ENCODE measurements at regions not wholly inside any gene's neighbourhood (a gene's known extent, or its start where the extent isn't known, plus 50 kb on each side); places are given as distances from the start of the nearest gene placed in this dataset.
"Not testable (repeated sequence)": the region's sequence is repeated elsewhere in the genome, so short reads cannot be mapped to it uniquely, and the experiment has no call there.

DNA sequence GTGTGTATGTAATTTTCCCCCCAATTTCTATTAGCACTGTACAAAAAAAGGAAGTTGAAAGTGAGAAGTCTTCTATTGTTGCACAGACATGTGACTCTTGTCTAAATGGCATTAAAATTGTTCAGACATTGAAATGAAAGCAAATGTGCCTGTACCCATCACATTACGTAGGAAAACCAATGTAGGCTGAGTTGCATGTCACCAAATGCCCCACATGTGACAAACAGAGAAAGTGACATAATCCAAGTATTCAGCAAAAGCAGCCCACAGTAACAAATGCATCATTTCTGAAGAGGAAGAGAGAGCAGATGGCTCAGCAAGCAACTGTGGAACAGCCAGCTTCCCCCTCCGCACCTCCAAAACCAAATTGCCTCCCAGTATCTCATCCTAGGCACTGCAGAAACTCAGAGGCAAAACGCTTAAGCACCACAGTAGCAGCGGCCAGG lies 161.5 kb upstream of the NR4A3 start:
- DNase-seq (ENCODE audit: low spot score) = no peak
- TF ChIP-seq CTCF (IDR thresholded peaks at IDR 0.05) = no peak
- H3K4me3 ChIP-seq = no peak overlapping the region
- peak; percentile 50 for ATAC-seq (ENCODE audit: insufficient number of reproducible peaks, low FRiP score, low read depth)
- H3K36me3 ChIP-seq = no peaks in the 10 kb centered on the region
- H3K4me1 ChIP-seq (ENCODE audit: control insufficient read depth in 1 of 2, low read depth in 2 of 2) = no peaks in the 10 kb centered on the region
- H3K27me3 ChIP-seq (replicated peaks; ENCODE audit: insufficient read depth) = no peaks in the 10 kb centered on the region
- no peak overlapping the region for H3K27ac ChIP-seq
- H3K9me3 ChIP-seq = no peaks in the 10 kb centered on the region

- no peak overlapping the region for H3K4me3 ChIP-seq
- DNase-seq (ENCODE audit: low spot score) = no peak
- H3K27ac ChIP-seq = no peak overlapping the region
- no peaks in the 10 kb centered on the region for H3K36me3 ChIP-seq
- H3K4me1 ChIP-seq (ENCODE audit: control insufficient read depth in 1 of 2, low read depth in 2 of 2) = no peaks in the 10 kb centered on the region
- ATAC-seq (ENCODE audit: insufficient number of reproducible peaks, low FRiP score, low read depth) = no peak
- TF ChIP-seq CTCF (IDR thresholded peaks at IDR 0.05) = no peak
- H3K27me3 ChIP-seq (replicated peaks; ENCODE audit: insufficient read depth) = no peaks in the 10 kb centered on the region
- no peaks in the 10 kb centered on the region for H3K9me3 ChIP-seq
Measured at GRCh38 chr9:99663297-99663696, 158.4 kb upstream of the NR4A3 start.

GRCh38 chr9:99663856-99664255 lies 157.8 kb upstream of the NR4A3 start:
- DNase-seq (ENCODE audit: low spot score) = no peak

GRCh38 chr9:99666571-99666970 lies 155.1 kb upstream of the NR4A3 start:
- no peak for TF ChIP-seq CTCF (IDR thresholded peaks at IDR 0.05)
- Histone ChIP-seq H3K4me3 (no peak overlapping the region), H3K4me1 (ENCODE audit: control insufficient read depth in 1 of 2, low read depth in 2 of 2) (no peaks in the 10 kb centered on the region), H3K27ac (no peak overlapping the region), H3K9me3 (no peaks in the 10 kb centered on the region), H3K27me3 (replicated peaks; ENCODE audit: insufficient read depth) (no peaks in the 10 kb centered on the region), H3K36me3 (no peaks in the 10 kb centered on the region)
- DNase-seq (ENCODE audit: low spot score) = no peak
- ATAC-seq (ENCODE audit: insufficient number of reproducible peaks, low FRiP score, low read depth) = no peak

More at GRCh38 chr9:99663856-99664255, 157.8 kb upstream of the NR4A3 start:
- Histone ChIP-seq H3K4me1 (ENCODE audit: control insufficient read depth in 1 of 2, low read depth in 2 of 2) (no peaks in the 10 kb centered on the region), H3K27ac (no peak overlapping the region), H3K36me3 (no peaks in the 10 kb centered on the region), H3K27me3 (replicated peaks; ENCODE audit: insufficient read depth) (no peaks in the 10 kb centered on the region), H3K4me3 (no peak overlapping the region), H3K9me3 (no peaks in the 10 kb centered on the region)
- no peak for ATAC-seq (ENCODE audit: insufficient number of reproducible peaks, low FRiP score, low read depth)
- no peak for TF ChIP-seq CTCF (IDR thresholded peaks at IDR 0.05)

DNA sequence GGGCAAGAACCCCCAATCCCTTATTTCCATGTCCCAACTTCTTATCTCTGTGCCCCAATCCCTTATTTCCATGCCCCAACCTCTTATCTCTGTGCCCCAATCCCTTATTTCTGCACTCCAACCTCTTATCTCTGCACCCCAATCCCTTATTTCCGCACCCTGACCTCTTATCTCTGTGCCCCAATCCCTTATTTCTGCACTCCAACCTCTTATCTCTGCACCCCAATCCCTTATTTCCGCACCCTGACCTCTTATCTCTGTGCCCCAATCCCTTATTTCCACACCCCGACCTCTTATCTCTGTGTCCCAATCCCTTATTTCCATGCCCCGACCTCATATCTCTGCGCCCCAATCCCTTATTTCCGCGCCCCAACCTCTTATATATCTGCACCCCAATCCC lies 150.8 kb upstream of the NR4A3 start:
- not testable (repeated sequence) for H3K9me3 ChIP-seq; DNase-seq (ENCODE audit: low spot score); H3K27ac ChIP-seq; H3K4me3 ChIP-seq; H3K36me3 ChIP-seq; ATAC-seq (ENCODE audit: insufficient number of reproducible peaks, low FRiP score, low read depth); H3K4me1 ChIP-seq (ENCODE audit: control insufficient read depth in 1 of 2, low read depth in 2 of 2); H3K27me3 ChIP-seq (replicated peaks; ENCODE audit: insufficient read depth)

- Histone ChIP-seq H3K4me1 (ENCODE audit: control insufficient read depth in 1 of 2, low read depth in 2 of 2) (no peaks in the 10 kb centered on the region), H3K4me3 (no peak overlapping the region), H3K27ac (no peak overlapping the region), H3K27me3 (replicated peaks; ENCODE audit: insufficient read depth) (no peaks in the 10 kb centered on the region), H3K36me3 (no peaks in the 10 kb centered on the region), H3K9me3 (no peaks in the 10 kb centered on the region)
- DNase-seq (ENCODE audit: low spot score) (no peak), ATAC-seq (ENCODE audit: insufficient number of reproducible peaks, low FRiP score, low read depth) (no peak)
- no peak for TF ChIP-seq CTCF (IDR thresholded peaks at IDR 0.05)
Measured at GRCh38 chr9:99677281-99677680, 144.4 kb upstream of the NR4A3 start.
